GM21526 (cell line): ENCODE measurements at regions not wholly inside any gene's neighbourhood (a gene's known extent, or its start where the extent isn't known, plus 50 kb on each side); places are given as distances from the start of the nearest gene placed in this dataset.
"Not testable (repeated sequence)": the region's sequence is repeated elsewhere in the genome, so short reads cannot be mapped to it uniquely, and the experiment has no call there.

Experiments used
- ATAC-seq: cut with Tn5 transposase; IDR thresholded peaks from one replicate; pipeline ENCODE4 v1.9.1; 2021; ENCODE audit warnings: moderate library complexity; ENCODE audit not compliant: unreplicated experiment, low FRiP score

DNA sequence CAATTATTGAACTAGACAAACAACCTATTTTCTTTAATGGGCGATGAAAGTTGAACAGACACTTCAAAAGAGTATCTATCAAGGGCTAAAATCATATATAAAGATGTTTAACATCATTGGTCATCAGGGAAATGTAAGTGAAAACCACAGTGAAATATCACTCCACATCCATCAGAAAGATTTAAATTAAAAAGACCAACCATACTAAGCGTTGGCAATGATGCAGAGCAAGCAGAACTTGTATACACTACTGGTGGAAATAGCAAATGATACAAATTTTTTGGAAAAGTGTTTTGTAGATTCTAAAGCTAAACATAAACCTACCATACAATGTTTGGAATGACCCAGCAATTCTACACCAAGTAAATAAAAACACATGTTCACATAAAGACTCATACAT lies 65.9 kb upstream of the THBS1 start:
- no peak for ATAC-seq

DNA sequence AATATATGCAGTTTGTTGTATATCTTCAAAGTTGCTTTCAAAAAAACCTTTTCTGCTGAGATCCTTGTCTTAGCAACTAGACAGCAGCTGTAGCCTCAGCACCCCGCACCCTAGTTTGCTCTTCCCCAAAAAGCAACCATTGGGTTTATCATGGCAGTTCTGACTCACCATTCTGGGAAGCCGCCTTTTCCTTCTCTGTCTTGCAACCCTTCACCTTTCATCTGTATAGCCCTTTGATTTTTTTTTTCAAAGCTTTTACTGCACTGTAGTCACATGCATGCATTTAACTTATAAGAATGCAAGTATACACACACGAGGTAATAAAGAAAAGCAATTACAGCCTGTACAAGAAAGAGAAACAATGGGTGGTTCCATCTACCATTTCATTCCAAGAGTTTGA lies 65.1 kb upstream of the THBS1 start:
- no peak for ATAC-seq

DNA sequence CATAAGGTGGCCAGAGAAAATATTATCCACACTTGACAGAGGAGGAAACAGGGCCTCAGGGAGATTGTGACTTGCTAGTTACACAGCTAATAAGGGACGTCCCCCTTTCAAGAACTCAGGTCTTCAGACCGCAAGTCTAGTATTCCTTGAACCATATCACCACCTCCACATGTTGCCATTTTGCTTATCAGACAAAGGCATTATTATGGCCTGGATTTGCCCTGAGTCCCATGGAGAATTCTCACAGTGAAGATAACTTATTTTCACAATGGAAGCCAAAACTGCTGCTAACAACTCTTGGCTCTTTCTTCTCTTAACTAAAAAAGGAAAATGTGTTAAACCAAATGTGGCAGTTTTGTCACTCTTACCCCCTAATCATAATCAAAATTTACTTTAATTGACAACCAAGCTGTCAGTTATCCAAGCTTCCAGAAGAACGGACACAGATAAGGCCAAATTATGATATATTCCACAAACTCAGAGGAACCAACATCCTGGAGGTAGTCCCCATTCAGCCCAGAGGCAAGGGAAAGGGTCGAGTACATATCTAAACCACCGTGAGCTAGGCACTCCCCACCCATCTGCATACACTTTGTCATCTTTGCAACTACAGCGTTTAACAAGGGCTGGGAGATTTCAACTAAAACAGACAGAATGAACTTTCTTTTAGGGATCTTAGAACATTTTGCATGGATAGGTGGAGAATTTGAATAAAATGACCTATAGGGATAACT lies 63.6 kb upstream of the THBS1 start:
- ATAC-seq, result no peak

DNA sequence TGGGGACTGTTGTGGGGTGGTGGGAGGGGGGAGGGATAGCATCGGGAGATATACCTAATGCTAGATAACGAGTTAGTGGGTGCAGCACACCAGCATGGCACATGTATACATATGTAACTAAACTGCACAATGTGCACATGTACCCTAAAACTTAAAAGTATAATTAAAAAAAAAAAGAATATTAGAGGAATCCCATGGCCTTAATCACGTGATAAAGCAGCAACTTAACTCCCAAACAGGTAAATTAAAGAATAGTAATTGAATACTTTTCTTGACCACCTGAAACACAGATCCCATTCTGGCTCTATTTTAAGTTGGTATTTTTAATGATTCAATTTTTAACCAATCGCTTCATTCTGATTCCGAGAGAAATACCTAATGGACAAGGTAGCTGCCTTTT lies 56.9 kb upstream of the THBS1 start:
- not testable (repeated sequence) for ATAC-seq

DNA sequence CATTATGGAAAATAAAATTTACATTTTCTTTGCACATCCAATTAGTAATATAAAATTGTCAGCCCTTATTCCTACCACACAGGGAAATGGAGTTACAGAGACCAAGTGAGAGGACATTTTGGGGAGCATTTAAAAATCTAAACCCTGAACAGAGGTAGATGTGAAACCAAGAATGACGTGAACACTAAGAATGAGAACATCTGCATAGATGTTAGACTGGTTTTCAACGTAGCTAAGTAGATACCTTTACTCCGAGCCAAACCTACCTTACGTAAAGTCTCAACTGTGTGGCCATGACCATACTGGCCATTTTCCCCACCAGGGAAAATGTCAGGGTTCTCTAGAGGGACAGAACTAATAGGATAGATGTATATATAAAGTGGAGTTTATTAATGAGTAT lies 51.4 kb upstream of the THBS1 start:
- ATAC-seq, result no peak

DNA sequence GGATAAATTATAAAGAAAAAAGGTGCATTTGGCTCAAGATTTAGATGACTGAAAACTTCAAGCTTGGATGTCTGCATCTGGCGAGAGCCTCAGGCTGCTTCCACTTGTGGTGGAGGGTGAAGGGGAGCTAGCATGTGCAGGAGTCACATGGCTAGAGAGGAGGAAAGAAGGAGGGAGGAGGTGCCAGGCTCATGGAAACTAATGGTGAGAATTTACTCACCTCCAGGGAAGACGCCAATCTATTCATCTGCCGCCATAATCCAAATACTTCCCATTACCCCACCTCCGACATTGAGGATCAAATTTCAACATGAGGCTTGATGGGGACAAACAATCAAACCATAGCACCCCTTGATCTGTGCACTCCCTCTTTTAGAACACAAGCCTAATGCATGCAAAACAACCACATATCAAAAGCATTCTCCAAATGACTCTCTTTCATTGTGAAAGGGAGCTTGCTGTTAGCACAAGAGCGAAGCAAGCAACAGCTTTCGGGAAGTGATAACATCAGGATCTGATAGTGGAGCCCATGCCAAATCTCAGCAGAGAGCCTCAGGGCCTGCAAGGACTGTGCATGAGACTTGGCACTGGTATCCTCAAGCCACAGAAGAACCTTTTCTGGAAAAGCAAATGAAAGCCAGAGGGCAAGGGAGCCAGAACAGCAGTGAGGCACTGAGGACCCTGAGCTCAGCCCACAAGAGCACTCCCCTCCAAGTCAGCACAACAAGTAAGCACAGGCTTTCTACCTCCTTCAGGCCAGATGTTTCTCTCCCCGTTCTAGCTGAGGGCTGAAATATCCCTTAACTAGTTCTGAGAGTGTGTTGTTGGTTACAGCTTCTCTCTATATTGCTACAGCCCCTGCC lies 50.2 kb upstream of the THBS1 start:
- no peak for ATAC-seq
